GM12878 (cell line): ENCODE measurements at regions not wholly inside any gene's neighbourhood (a gene's known extent, or its start where the extent isn't known, plus 50 kb on each side); places are given as distances from the start of the nearest gene placed in this dataset.

Experiments
- ATAC-seq: fragments of 200-7000 bp; cut with Tn5 transposase; 3 replicates; pipeline ENCODE4 v1.9.1; 2020; ENCODE audit warnings: mild to moderate bottlenecking, moderate library complexity
- BruUV-seq: library from RNA; stranded (reverse); fragments of 400-500 nt; replicated peaks from 2 replicates; lab custom pipeline; 2021; lab: Mats Ljungman, UMichigan
- CTCF ChIA-PET: fragments of 300-600 bp; sonication (Branson Sonifier 250); formaldehyde crosslinking; extraction: SDS; loops from one replicate; lab custom pipeline; 2021; ENCODE audit warnings: inconsistent platforms; lab: Yijun Ruan, JAX
- POLR2A ChIA-PET: fragments of 350-600 bp; formaldehyde crosslinking; extraction: SDS; loops from one replicate; lab custom pipeline; 2021; ENCODE audit warnings: inconsistent platforms; lab: Charles Lee
- RAD21 ChIA-PET: fragments of 300-600 bp; sonication (Branson Sonifier 250); formaldehyde crosslinking; loops from one replicate; lab custom pipeline; 2023; ENCODE audit warnings: antibody characterized with exemption; ENCODE audit not compliant: unreplicated experiment; lab: Charles Lee
- SMC1A ChIA-PET: fragments of 300-600 bp; sonication (Branson Sonifier 250); formaldehyde crosslinking; loops from one replicate; lab custom pipeline; 2023; ENCODE audit not compliant: unreplicated experiment, uncharacterized antibody; lab: Charles Lee
- DNase-seq: peaks from one replicate; pipeline ENCODE4 v3.0.0-alpha.2; 2011; ENCODE audit warnings: low read depth, low spot score
- FAIRE-seq: peaks from 3 replicates; lab custom pipeline; 2011; peaks lifted over from hg19 to GRCh38; lab: Jason Lieb, UNC
- H2AFZ ChIP-seq: 2 replicates; pipeline ENCODE4 v1.6.0; 2011; ENCODE audit warnings: low read depth, low read length, control low read depth; ENCODE audit not compliant: control insufficient read depth
- H3K27ac ChIP-seq: 2 replicates; pipeline ENCODE4 v1.5.1; 2011; ENCODE audit warnings: control low read depth; ENCODE audit not compliant: control insufficient read depth, insufficient read depth
- H3K27me3 ChIP-seq, 2 experiments: replicated peaks in 1 of 2; 2 replicates each; pipeline versions ENCODE4 v1.6.0 to v1.6.1; 2011; ENCODE audit warnings: low read length in 1 of 2; ENCODE audit not compliant: control insufficient read depth in 2 of 2, insufficient read depth in 2 of 2
- H3K36me3 ChIP-seq, 2 experiments: 2 replicates each; pipeline ENCODE4 v1.5.1; 2011; ENCODE audit warnings: low read length in 1 of 2; ENCODE audit not compliant: control insufficient read depth in 2 of 2, insufficient read depth in 2 of 2
- H3K4me1 ChIP-seq: 2 replicates; pipeline ENCODE4 v1.6.1; 2011; ENCODE audit warnings: mild to moderate bottlenecking, low read length, moderate library complexity, mixed read lengths; ENCODE audit not compliant: control insufficient read depth, insufficient read depth
- H3K4me2 ChIP-seq: 2 replicates; pipeline ENCODE4 v1.6.0; 2011; ENCODE audit warnings: control low read depth; ENCODE audit not compliant: control insufficient read depth, insufficient read depth
- H3K4me3 ChIP-seq: fragments of 200-600 bp; sonication (generic); 2 replicates; pipeline ENCODE4 v1.5.1; 2016
- H3K79me2 ChIP-seq: 2 replicates; pipeline ENCODE4 v1.6.0; 2011; ENCODE audit warnings: low read length; ENCODE audit not compliant: control insufficient read depth, insufficient read depth
- H3K9ac ChIP-seq: 2 replicates; pipeline ENCODE4 v1.8.0; 2011; ENCODE audit warnings: low read length, control low read depth, mixed read lengths; ENCODE audit not compliant: control insufficient read depth, insufficient read depth
- H3K9me3 ChIP-seq: replicated peaks from 3 replicates; pipeline ENCODE4 v1.5.1; 2011; ENCODE audit warnings: mild to moderate bottlenecking, low read length; ENCODE audit not compliant: control insufficient read depth, insufficient read depth
- H4K20me1 ChIP-seq: 2 replicates; pipeline ENCODE4 v1.6.0; 2011; ENCODE audit not compliant: control insufficient read depth, insufficient read depth
- BRCA1 ChIP-seq: IDR thresholded peaks from 2 replicates; pipeline ENCODE4 v1.6.1; 2011; ENCODE audit warnings: low read depth, low read length, improper control_type of control experiment
- CBFB ChIP-seq: IDR thresholded peaks from 2 replicates; pipeline ENCODE4 v1.6.1; 2016; ENCODE audit warnings: antibody characterized with exemption, low read depth
- CEBPB ChIP-seq, 2 experiments: fragments of 150-350 bp in 1 of 2; IDR thresholded peaks; 2 replicates each; pipeline ENCODE4 v1.6.1; 2012 to 2014; ENCODE audit warnings: low read depth in 2 of 2, low read length in 2 of 2, borderline replicate concordance in 1 of 2, inconsistent platforms in 1 of 2
- CREB1 ChIP-seq: IDR thresholded peaks from 2 replicates; pipeline ENCODE4 v1.6.1; 2012; ENCODE audit warnings: low read depth, mild to moderate bottlenecking, inconsistent platforms
- CTCF ChIP-seq, 3 experiments: IDR thresholded peaks in 2 of 3; conservative IDR thresholded peaks in 1 of 3; 2 replicates each; pipeline ENCODE4 v1.5.1; 2011; ENCODE audit warnings: low read depth in 3 of 3, low read length in 3 of 3, mild to moderate bottlenecking in 3 of 3, control low read depth in 2 of 3, moderate library complexity in 2 of 3, inconsistent platforms in 1 of 3, mixed read lengths in 1 of 3; ENCODE audit not compliant: control insufficient read depth in 2 of 3, insufficient read depth in 1 of 3; ENCODE audit errors: extremely low read depth in 1 of 3
- ETV6 ChIP-seq, 2 experiments: fragments of 450-650 bp in 1 of 2; IDR thresholded peaks in 1 of 2; conservative IDR thresholded peaks in 1 of 2; 2 replicates each; pipeline ENCODE4 v1.6.1; 2014; ENCODE audit warnings: antibody characterized with exemption in 1 of 2, borderline replicate concordance in 1 of 2, low read depth in 1 of 2, mild to moderate bottlenecking in 1 of 2, moderate library complexity in 1 of 2
- LARP7 ChIP-seq: fragments of 450-650 bp; IDR thresholded peaks from 2 replicates; pipeline ENCODE4 v1.6.1; 2017; ENCODE audit warnings: mild to moderate bottlenecking
- NFYA ChIP-seq: IDR thresholded peaks from 2 replicates; pipeline ENCODE4 v1.6.1; 2011; ENCODE audit warnings: low read depth, mild to moderate bottlenecking, low read length, improper control_type of control experiment, borderline replicate concordance
- NFYB ChIP-seq: IDR thresholded peaks from 2 replicates; pipeline ENCODE4 v1.6.1; 2011; ENCODE audit warnings: low read depth, mild to moderate bottlenecking, low read length, improper control_type of control experiment, moderate library complexity; ENCODE audit not compliant: insufficient read depth
- POLR2AphosphoS5 ChIP-seq: IDR thresholded peaks from 2 replicates; pipeline ENCODE4 v1.6.1; 2011; ENCODE audit warnings: mild to moderate bottlenecking, low read length, inconsistent platforms
- RELB ChIP-seq: fragments of 450-650 bp; IDR thresholded peaks from 2 replicates; pipeline ENCODE4 v1.6.1; 2017; ENCODE audit warnings: low read depth, mild to moderate bottlenecking, moderate library complexity
- RFX5 ChIP-seq: IDR thresholded peaks from 2 replicates; pipeline ENCODE4 v1.6.1; 2011; ENCODE audit warnings: low read depth, low read length, improper control_type of control experiment
- TBL1XR1 ChIP-seq: IDR thresholded peaks from 2 replicates; pipeline ENCODE4 v1.6.1; 2012; ENCODE audit warnings: low read depth, low read length, improper control_type of control experiment
- TCF7 ChIP-seq: IDR thresholded peaks from 2 replicates; pipeline ENCODE4 v1.6.1; 2014; ENCODE audit warnings: antibody characterized with exemption, borderline replicate concordance
- WRNIP1 ChIP-seq: IDR thresholded peaks from 2 replicates; pipeline ENCODE4 v1.6.1; 2011; ENCODE audit warnings: low read depth, low read length, improper control_type of control experiment, borderline replicate concordance
- ZNF622 ChIP-seq: fragments of 450-650 bp; IDR thresholded peaks from 2 replicates; pipeline ENCODE4 v1.6.1; 2017; ENCODE audit warnings: mild to moderate bottlenecking, inconsistent platforms
- ZZZ3 ChIP-seq: IDR thresholded peaks from 2 replicates; pipeline ENCODE4 v1.6.1; 2011; ENCODE audit warnings: low read depth; ENCODE audit not compliant: control insufficient read depth, insufficient read length
- WGBS: methylation state at CpG from one replicate; pipeline ENCODE4 v1.1.6; 2016; ENCODE audit warnings: low lambda C conversion rate; ENCODE audit not compliant: insufficient replicate concordance, insufficient coverage; ENCODE audit errors: missing lambda C conversion rate; 5-methylcytosine and 5-hydroxymethylcytosine counted together
- in situ Hi-C: fragments of 300-500 bp; cut with MboI; formaldehyde crosslinking; loops from 9 replicates; pipeline ENCODE4 v1.14.3; 2018; ENCODE audit warnings: mixed read lengths
- intact Hi-C: fragments of 100-400 bp; cut with micrococcal nuclease; formaldehyde crosslinking; loops from one replicate; pipeline ENCODE4 v1.14.2; 2022; ENCODE audit not compliant: unreplicated experiment
- TF ChIP-seq, protein P1 (sequence below): fragments of 450-650 bp; IDR thresholded peaks from 2 replicates; pipeline ENCODE4 v1.6.1; 2016; ENCODE audit warnings: mild to moderate bottlenecking

GRCh38 chr10:83685458-83685857 is 453.9 kb upstream of the GHITM start (continued):
- TF ChIP-seq CTCF (IDR thresholded peaks at IDR 0.05 in 2 of 3, conservative IDR thresholded peaks at IDR 0.05 in 1 of 3; ENCODE audit: control insufficient read depth in 2 of 3, extremely low read depth in 1 of 3, insufficient read depth in 1 of 3, low read depth in 3 of 3, low read length in 3 of 3) (no peak), WRNIP1 (no peak), BRCA1 (no peak), ZNF622 (no peak), RELB (no peak), TCF7 (no peak)
- TF ChIP-seq, all 136 proteins: peak for 0

DNA sequence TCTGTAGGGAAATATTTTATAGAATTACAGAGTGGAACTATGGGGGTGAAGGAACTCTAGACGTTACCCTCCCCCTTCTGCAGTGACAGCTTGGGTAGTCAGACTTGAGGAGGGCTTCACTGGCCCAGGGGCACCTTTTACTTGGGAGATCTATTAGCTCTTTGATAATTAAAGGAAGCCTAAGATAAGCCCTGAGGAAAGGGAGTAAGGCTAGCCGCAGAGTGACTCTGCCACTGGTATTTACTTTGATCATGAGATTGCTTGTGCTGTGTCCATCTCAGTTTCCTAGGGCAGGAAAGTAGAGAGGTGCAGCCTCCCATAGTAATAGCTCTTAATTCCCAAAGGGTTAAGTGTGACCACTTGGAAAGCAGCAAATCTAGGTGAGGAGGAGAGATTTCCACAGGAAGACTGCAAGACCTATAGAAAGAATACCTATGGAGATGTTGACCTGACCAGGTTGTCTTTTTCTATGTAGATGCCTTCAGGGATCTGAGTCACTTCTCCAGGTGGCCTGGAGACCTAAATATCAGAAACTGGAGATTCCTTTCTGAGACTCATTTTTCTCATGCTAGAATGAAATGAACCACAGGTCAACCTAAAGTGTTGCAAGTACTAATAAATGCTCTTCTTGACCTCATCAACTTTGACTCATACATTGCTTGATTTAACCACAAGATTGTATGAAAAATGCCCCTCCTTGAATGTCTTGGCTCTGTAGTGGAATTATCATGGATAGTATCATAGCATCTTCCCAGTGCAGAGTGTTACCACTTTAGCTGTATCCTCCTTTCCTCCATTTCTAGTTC is 447.3 kb upstream of the GHITM start:
- DNase-seq (no peak), ATAC-seq (no peak), FAIRE-seq (no peak)
- H3K9me3 ChIP-seq: no peaks in the 10 kb centered on the region; the same call in 2 of the 3 replicates
- BruUV-seq: no TSS peak
- ChIA-PET SMC1A (interaction anchor here (1.1 kb wide), 1 partner anchor 9 kb away, joined by 3 read pairs; no protein-coding TSS in a partner anchor), CTCF (no interaction called here), POLR2A (no interaction called here), RAD21 (no interaction called here)
- no peaks in the 10 kb centered on the region for H3K27me3 ChIP-seq
- WGBS: 50% methylated on average over 2 of the region's 2 CpGs
- H3K4me1 ChIP-seq: no peaks in the 10 kb centered on the region
- no peak for TF ChIP-seq LARP7
- TF ChIP-seq, protein P1, sequence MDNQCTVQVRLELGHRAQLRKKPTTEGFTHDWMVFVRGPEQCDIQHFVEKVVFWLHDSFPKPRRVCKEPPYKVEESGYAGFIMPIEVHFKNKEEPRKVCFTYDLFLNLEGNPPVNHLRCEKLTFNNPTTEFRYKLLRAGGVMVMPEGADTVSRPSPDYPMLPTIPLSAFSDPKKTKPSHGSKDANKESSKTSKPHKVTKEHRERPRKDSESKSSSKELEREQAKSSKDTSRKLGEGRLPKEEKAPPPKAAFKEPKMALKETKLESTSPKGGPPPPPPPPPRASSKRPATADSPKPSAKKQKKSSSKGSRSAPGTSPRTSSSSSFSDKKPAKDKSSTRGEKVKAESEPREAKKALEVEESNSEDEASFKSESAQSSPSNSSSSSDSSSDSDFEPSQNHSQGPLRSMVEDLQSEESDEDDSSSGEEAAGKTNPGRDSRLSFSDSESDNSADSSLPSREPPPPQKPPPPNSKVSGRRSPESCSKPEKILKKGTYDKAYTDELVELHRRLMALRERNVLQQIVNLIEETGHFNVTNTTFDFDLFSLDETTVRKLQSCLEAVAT: no peak
- TF ChIP-seq NFYA: no peak
- TF ChIP-seq NFYB: no peak
- TF ChIP-seq TBL1XR1: no peak
- no peak for TF ChIP-seq ETV6 (conservative IDR thresholded peaks at IDR 0.05 in 1 of 2, IDR thresholded peaks at IDR 0.05 in 1 of 2; ENCODE audit: borderline replicate concordance in 1 of 2, low read depth in 1 of 2)
- no peak for TF ChIP-seq CBFB
- no peak for TF ChIP-seq RFX5
- no peak for TF ChIP-seq CREB1
- no peak for TF ChIP-seq POLR2AphosphoS5
- no peak for TF ChIP-seq CEBPB (IDR thresholded peaks at IDR 0.05; ENCODE audit: borderline replicate concordance in 1 of 2, low read depth in 2 of 2, low read length in 2 of 2)
- no peak for TF ChIP-seq ZZZ3
- no peak for TF ChIP-seq ZNF622
- no peak overlapping the region for H3K4me2 ChIP-seq
- H3K9ac ChIP-seq: no peak overlapping the region
- H3K4me3 ChIP-seq: no peak overlapping the region
- H3K79me2 ChIP-seq: no peaks in the 10 kb centered on the region
- intact Hi-C loops: no loop called here
- H3K27ac ChIP-seq: no peak overlapping the region
- H4K20me1 ChIP-seq: no peaks in the 10 kb centered on the region
- no peak overlapping the region for H2AFZ ChIP-seq
- in situ Hi-C loops: no loop called here
- H3K36me3 ChIP-seq: no peaks in the 10 kb centered on the region
